Activated T-cell treated with anti-CD3 and anti-CD28 coated beads, Interleukin-2, amount 50 U/mL, for 24 hours (primary cell): ENCODE measurements at regions not wholly inside any gene's neighbourhood (a gene's known extent, or its start where the extent isn't known, plus 50 kb on each side); places are given as distances from the start of the nearest gene placed in this dataset.
A peak's percentile ranks its signal among the peaks of the same experiment; 100 is the strongest.

Source experiments
- DNase-seq: peaks from one replicate; pipeline ENCODE4 v3.0.0-alpha.2; 2020
- H3K27ac Mint-ChIP-seq: 2 replicates; pipeline ENCODE4 v1.8.0; 2020; ENCODE audit warnings: mild to moderate bottlenecking, mixed read lengths
- H3K27me3 Mint-ChIP-seq: 2 replicates; pipeline ENCODE4 v1.8.0; 2020; ENCODE audit warnings: mixed read lengths
- H3K36me3 Mint-ChIP-seq: 2 replicates; pipeline ENCODE4 v1.8.0; 2020; ENCODE audit warnings: low read depth, mixed read lengths
- H3K4me1 Mint-ChIP-seq: 2 replicates; pipeline ENCODE4 v1.8.0; 2020; ENCODE audit warnings: low read depth, mixed read lengths
- H3K4me3 Mint-ChIP-seq: 2 replicates; pipeline ENCODE4 v1.8.0; 2020; ENCODE audit warnings: mild to moderate bottlenecking, moderate library complexity, mixed read lengths
- H3K9me3 Mint-ChIP-seq: 2 replicates; pipeline ENCODE4 v1.8.0; 2020; ENCODE audit warnings: mixed read lengths

DNA sequence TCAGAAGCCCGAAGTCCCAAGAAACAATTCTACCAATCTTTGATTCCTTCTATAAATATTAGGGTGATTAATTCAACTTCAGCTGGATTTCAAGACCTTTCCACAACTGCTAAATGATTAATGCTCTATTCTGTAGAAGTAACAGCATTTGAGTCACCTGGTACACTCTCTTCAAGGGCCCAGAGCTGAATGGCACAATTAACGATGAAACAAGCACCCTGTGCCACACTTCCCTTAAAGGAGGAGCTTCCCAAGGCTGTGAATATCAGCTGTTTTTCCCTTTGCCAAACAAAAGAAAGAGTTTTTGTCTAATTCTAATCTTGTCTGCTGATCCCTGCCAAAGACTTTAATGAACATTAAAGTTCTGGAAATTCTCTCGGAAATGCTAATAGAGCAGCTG, 56.0 kb downstream of the BOD1L2 start:
- Mint-ChIP-seq H3K27ac (no peak overlapping the region), H3K4me1 (no peaks in the 10 kb centered on the region), H3K27me3 (peaks cover 30% of the 10 kb centered on the region), H3K4me3 (no peak overlapping the region), H3K9me3 (no peaks in the 10 kb centered on the region), H3K36me3 (no peaks in the 10 kb centered on the region)
- DNase-seq: no peak

DNA sequence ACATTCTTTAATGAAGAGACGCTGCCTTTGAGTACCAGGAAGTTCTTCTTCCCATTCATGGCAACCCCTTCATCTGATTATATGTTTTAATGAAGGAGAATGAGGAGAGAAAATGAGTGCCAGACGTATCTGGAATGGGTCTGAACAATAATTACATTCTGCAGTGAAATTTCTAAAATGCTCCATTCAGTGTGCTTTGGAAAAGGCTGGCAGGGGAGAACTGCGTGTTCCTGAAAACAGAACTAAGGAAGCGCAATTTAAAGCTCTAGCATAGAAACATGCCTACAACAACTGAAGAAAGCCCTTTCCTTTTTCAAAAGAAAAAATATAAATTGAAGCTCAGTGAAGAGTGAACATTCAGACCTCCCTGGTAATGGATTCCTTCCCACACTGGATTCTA, 58.8 kb downstream of the BOD1L2 start:
- no peak for DNase-seq
- Mint-ChIP-seq H3K36me3 (no peaks in the 10 kb centered on the region), H3K27me3 (peaks cover 34% of the 10 kb centered on the region), H3K9me3 (no peaks in the 10 kb centered on the region), H3K4me3 (no peak overlapping the region), H3K4me1 (peaks cover 10% of the 10 kb centered on the region), H3K27ac (no peak overlapping the region)

DNA sequence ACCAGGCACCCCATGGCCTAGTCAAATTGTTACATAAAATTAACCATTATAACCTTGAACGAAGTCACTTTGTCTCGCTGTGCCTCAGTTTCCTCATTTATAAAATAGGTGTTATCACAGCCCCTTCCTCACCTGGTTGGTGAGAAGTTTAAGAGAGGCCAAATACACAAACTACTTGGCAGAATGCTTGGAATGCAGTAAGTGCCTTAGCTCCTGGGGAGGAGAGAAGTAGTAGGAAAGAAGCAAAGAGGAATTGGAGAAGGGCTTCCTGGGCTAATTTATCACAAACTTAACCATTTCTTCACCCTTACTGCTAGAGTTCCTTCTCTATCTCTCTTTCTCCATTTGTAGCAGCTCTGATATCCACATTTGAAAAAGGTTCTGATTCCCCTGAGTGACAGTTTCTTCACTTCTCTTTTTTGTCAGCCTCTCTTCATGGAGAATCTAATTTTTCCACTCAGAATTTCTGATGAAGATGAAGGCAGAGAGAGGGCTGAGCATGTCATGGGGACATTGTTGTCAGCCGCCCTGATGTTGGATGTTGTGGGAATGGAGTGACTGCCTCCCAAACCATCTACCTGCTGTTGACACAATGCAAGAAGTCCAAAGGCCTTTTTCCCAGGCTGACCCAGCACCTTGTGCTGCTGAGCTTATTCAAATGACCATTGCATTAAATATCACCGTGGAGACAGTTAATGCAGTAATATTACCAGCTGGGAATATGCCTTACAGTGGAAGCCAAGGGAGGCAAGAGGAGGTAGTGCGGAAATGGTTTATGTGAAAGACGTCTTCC, 60.4 kb downstream of the BOD1L2 start:
- H3K4me3 Mint-ChIP-seq: no peak overlapping the region
- peaks cover 10% of the 10 kb centered on the region for H3K4me1 Mint-ChIP-seq
- H3K27me3 Mint-ChIP-seq: peaks cover 45% of the 10 kb centered on the region
- no peak for DNase-seq
- no peak overlapping the region for H3K27ac Mint-ChIP-seq
- no peaks in the 10 kb centered on the region for H3K36me3 Mint-ChIP-seq
- no peaks in the 10 kb centered on the region for H3K9me3 Mint-ChIP-seq

DNA sequence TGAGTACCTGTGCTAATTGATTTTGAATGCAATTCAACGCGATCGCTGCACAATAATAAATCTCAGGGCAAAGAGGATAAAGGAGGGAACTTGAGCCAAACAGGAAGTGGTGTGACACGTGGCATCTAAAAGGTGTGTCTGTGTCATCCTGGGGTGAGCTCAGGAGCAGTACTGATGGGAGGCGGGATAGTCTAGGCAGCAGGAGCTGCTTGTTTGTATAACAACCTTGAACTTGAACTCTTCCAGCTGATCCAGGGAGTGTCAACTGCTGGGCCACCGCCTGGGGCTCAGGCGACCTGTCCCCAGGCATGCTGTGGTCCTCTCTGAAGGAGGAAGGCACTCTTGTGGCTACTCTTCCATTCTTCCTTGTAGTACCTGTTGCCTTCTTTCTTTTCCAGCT, 61.2 kb downstream of the BOD1L2 start:
- peaks cover 10% of the 10 kb centered on the region for H3K4me1 Mint-ChIP-seq
- no peaks in the 10 kb centered on the region for H3K9me3 Mint-ChIP-seq
- DNase-seq: no peak
- H3K27me3 Mint-ChIP-seq: peaks cover 48% of the 10 kb centered on the region
- no peaks in the 10 kb centered on the region for H3K36me3 Mint-ChIP-seq
- H3K27ac Mint-ChIP-seq: no peak overlapping the region
- no peak overlapping the region for H3K4me3 Mint-ChIP-seq

DNA sequence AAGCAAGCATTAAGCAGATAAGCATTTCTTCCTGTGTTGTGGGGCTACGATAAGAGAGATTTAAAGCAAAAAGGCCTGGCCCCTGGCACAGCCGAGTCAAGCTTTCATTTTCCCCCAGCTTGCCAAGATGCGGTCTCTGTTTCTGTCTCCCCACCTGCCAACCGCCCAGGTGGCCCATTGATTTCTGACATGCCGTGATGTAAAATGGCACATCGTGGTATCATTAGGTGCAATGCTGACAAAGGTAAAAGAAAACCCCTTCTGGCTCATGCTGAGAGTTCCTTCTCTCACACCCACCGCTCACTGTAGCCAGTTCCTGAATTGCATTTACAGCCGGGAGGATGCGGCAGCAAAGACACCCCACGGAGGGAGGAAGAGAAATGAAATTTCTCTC, 62.8 kb downstream of the BOD1L2 start:
- no peaks in the 10 kb centered on the region for H3K9me3 Mint-ChIP-seq
- H3K4me3 Mint-ChIP-seq: peak overlapping the region; percentile 27
- peaks cover 10% of the 10 kb centered on the region for H3K4me1 Mint-ChIP-seq
- no peaks in the 10 kb centered on the region for H3K36me3 Mint-ChIP-seq
- H3K27ac Mint-ChIP-seq: no peak overlapping the region
- peaks cover 50% of the 10 kb centered on the region for H3K27me3 Mint-ChIP-seq
- DNase-seq: no peak

DNA sequence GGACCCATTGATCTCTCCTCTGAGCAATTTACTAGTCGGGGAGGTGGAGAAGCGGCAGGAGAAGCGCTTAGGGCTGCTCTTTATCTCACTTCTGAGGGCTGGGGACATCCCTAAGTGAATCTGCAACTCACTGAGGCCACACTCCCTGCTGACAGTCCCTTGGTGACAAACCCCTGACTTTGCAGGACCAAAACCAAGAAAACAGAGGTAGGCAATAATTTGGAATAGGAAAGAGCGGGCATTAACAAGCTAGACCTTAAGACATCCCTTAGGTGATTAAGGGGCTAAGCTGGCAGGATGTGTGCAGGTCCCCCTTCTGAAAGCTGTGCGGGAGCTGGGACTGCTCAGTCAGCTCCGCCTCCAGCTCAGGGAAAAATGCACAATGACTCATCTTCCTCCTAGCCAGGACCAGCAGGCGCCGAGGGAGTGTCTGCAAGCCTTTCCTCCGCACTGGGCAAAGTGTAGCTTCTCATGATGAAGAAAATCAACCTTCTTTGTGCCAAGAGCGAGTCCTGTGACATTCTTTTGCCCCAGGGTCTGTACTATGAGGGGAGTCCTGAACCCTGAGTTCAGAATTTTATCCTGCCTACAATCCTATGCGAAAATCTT, 63.3 kb downstream of the BOD1L2 start:
- Mint-ChIP-seq H3K9me3 (no peaks in the 10 kb centered on the region), H3K4me3 (peak overlapping the region; percentile 21), H3K36me3 (no peaks in the 10 kb centered on the region), H3K27ac (no peak overlapping the region), H3K4me1 (peaks cover 10% of the 10 kb centered on the region), H3K27me3 (peaks cover 48% of the 10 kb centered on the region)
- DNase-seq: no peak

DNA sequence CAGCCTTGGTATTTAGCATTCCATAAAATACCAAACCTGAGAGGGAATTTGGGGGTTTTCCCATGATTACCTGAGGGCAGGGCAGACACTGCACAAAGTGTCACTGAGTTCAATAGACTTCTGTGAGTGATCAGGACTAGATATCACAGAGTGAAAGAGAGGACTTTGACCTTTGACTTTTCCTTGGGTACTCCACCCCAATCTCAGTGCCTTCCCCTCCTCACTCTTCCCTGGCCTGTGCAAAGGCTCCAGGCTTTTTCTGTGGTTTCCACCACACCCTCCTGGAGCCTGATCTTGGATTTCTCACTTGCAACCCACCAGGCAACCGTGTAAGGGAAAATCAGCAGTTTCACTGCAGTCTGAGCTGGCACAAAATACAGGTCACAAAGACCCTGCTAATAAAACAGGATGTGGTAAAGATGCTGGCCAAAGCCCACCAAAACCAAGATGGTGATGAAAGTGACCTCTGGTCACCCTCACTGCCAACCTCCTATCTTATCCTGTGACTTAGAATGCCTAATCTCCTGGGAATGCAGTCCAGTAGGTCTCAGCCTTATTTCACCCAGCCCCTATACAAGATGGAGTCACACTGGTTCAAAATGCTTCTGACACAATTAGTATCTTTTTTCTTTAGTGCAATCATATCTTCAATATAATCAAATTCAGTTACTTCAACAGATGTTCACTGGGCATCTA, 64.0 kb downstream of the BOD1L2 start:
- DNase-seq: no peak
- Mint-ChIP-seq H3K4me3 (no peak overlapping the region), H3K27ac (no peak overlapping the region), H3K4me1 (peaks cover 10% of the 10 kb centered on the region), H3K27me3 (peaks cover 46% of the 10 kb centered on the region), H3K9me3 (no peaks in the 10 kb centered on the region), H3K36me3 (no peaks in the 10 kb centered on the region)

DNA sequence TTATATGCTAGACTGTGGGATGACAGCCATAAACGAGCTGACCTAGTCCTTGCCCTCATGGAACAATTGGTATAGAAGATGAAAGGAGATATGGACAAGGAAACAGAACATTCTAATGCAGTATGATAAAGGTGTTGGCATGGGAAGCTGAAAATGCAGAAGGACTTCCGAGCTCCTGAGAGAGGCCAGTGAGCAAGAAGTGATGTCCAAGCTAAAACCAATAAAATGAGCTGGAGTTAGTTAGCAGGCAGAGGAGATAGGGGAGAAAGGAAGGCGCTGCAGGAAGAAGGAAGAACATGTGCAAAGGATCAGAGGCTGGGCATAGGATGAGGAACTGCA, 64.5 kb downstream of the BOD1L2 start:
- Mint-ChIP-seq H3K36me3 (no peaks in the 10 kb centered on the region), H3K27me3 (peaks cover 46% of the 10 kb centered on the region), H3K9me3 (no peaks in the 10 kb centered on the region), H3K27ac (no peak overlapping the region), H3K4me1 (peaks cover 10% of the 10 kb centered on the region), H3K4me3 (no peak overlapping the region)
- no peak for DNase-seq

DNA sequence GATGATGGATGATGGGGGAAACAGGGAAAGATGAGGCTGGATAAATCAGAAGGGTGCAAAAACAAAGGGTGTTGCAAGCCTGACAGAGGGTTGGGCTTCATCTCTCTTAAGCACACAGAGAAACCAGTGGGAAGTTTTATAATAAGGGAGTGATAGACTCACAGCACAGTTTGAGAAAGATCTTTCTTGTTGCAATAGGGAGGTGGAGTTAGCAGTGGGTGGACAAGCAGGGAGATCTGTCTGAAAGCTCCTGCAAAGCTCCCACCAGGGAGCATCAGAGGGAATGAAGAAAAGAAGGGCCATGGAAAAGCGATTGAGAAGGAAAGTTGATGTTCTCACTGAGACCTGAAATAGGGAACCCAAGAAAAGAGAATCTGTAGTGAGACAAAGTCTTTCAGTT, 64.9 kb downstream of the BOD1L2 start:
- no peak for DNase-seq
- no peak overlapping the region for H3K4me3 Mint-ChIP-seq
- H3K36me3 Mint-ChIP-seq: no peaks in the 10 kb centered on the region
- H3K9me3 Mint-ChIP-seq: no peaks in the 10 kb centered on the region
- peaks cover 46% of the 10 kb centered on the region for H3K27me3 Mint-ChIP-seq
- peaks cover 10% of the 10 kb centered on the region for H3K4me1 Mint-ChIP-seq
- no peak overlapping the region for H3K27ac Mint-ChIP-seq

DNA sequence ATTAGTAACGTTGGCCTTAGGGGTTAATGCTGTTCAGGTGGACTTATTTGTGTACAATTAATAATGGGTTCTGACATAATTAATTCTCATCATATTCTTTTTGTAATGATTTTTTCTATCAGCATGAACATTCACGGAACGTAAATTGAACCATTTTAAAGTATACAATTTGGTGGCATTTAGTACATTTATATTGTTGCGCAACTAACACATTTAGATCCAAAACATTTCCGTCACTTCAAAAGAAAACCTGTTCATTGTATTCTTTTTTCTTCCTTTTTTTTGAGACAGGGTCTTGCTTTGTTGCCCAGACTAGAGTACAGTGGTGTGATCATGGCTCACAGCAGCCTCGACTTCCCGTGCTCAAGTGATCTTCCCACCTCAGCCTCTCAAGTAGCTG, 65.8 kb downstream of the BOD1L2 start:
- Mint-ChIP-seq H3K4me1 (peaks cover 10% of the 10 kb centered on the region), H3K27me3 (peaks cover 43% of the 10 kb centered on the region), H3K9me3 (no peaks in the 10 kb centered on the region), H3K36me3 (no peaks in the 10 kb centered on the region), H3K27ac (no peak overlapping the region), H3K4me3 (no peak overlapping the region)
- no peak for DNase-seq

DNA sequence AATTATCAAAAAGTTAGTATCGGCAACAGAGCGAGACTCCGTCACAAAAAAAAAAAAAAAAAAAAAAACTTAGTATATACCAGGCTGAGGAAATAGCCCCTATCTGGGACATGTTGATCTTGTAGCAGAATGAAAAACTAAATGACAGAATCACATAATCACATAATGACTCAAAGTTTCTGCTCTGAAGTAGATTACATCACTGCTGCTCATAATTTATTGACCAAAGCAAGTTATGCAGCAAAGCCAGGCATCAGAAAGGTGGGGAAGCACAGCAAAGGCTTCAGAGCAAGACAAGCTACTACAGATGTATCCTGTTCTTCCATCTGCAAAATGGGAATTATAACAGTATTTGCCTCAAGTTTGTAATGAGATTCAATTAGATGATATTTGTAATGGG, 68.1 kb downstream of the BOD1L2 start:
- H3K27ac Mint-ChIP-seq: no peak overlapping the region
- H3K4me3 Mint-ChIP-seq: no peak overlapping the region
- peaks cover 24% of the 10 kb centered on the region for H3K27me3 Mint-ChIP-seq
- H3K36me3 Mint-ChIP-seq: no peaks in the 10 kb centered on the region
- peaks cover 5% of the 10 kb centered on the region for H3K4me1 Mint-ChIP-seq
- DNase-seq: no peak
- no peaks in the 10 kb centered on the region for H3K9me3 Mint-ChIP-seq

DNA sequence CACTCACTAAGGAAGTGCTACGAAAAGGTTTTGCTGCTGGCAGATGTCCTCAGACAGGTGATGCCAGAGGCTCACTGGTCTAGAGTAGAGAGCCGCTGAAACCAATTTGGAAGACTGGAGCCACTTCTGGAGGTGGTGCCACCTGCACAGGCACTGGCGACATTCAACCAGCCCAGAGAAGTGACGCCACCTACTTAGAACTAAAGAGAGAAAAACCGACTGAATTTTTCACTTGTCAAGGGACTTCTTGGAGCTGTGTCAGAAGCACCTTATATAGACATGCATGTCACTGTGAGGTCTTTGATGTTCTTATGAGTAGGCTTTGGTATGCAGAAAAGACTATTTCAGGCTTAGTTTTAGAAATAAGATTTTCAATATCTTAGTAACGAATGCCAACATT, 71.4 kb downstream of the BOD1L2 start:
- H3K4me3 Mint-ChIP-seq: no peak overlapping the region
- no peaks in the 10 kb centered on the region for H3K36me3 Mint-ChIP-seq
- H3K27ac Mint-ChIP-seq: no peak overlapping the region
- no peaks in the 10 kb centered on the region for H3K4me1 Mint-ChIP-seq
- peaks cover 9% of the 10 kb centered on the region for H3K27me3 Mint-ChIP-seq
- H3K9me3 Mint-ChIP-seq: no peaks in the 10 kb centered on the region
- DNase-seq: no peak

DNA sequence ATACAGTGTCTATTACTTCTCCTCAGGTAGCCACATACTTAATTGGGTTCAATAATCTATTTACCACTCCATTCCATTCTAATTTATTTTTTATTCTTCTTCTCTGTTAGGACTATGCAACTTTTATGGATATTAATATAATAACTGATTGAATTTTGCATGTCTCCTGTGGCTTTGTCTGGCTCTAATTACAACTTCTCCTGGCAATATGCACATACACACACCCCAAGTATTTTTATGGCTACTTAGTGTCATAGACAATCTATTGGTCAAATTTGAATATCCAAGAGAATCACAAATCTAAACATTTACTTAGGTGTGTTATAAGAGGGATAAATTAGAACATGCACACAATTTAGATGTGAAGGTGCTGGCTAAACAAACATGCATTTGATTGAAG, 73.1 kb downstream of the BOD1L2 start:
- peaks cover 6% of the 10 kb centered on the region for H3K27me3 Mint-ChIP-seq
- no peak for DNase-seq
- no peak overlapping the region for H3K4me3 Mint-ChIP-seq
- no peaks in the 10 kb centered on the region for H3K9me3 Mint-ChIP-seq
- no peak overlapping the region for H3K27ac Mint-ChIP-seq
- no peaks in the 10 kb centered on the region for H3K36me3 Mint-ChIP-seq
- H3K4me1 Mint-ChIP-seq: no peaks in the 10 kb centered on the region

DNA sequence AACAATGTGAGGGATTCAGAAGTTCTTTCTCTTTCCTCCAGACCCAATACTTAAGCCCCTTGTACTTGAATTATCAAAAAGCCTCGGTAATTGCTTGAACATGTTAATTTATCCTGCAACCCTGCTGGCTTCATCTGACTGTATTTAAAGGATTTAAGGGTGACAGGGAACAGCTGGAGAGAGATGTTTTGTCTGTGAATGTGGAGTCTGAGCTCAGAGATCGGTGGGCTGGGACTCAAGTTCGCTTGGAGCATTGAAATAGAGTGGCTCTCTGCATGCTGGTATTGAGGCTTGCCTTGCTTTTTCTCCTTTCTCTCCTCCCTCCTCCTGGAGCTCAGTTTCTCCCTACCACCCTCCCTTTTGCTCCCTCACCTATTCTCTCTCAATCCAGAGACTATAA, 73.6 kb downstream of the BOD1L2 start:
- no peak overlapping the region for H3K4me3 Mint-ChIP-seq
- no peak for DNase-seq
- no peak overlapping the region for H3K27ac Mint-ChIP-seq
- peaks cover 12% of the 10 kb centered on the region for H3K27me3 Mint-ChIP-seq
- no peaks in the 10 kb centered on the region for H3K9me3 Mint-ChIP-seq
- H3K36me3 Mint-ChIP-seq: no peaks in the 10 kb centered on the region
- H3K4me1 Mint-ChIP-seq: no peaks in the 10 kb centered on the region

DNA sequence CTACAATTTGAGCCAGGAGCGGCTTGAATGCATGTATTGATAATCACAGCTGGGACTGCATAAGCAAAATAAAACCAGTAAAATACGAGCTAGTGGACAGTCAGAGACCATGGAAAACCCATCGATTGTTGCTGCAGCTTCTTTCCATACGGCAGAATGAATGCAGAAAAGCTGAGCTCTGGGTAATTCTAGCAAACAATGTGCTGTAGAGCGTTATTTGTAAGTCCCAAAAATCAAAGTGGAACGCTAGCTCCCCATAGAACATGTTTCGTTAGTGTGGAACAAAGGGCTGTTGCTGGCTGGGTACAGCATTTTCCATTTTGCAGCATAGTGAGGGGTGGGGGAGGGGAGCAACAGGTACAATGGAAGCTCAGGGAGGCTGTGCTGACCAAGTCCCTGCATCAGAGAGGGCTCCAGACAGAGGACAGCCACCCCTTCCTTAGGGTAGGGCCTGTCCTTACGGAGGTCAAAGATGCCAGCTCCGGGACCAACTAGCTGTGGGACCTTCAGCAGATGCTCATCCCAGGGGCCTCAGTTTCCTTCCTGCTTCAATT, 74.1 kb downstream of the BOD1L2 start:
- no peak for DNase-seq
- Mint-ChIP-seq H3K36me3 (no peaks in the 10 kb centered on the region), H3K27me3 (peaks cover 17% of the 10 kb centered on the region), H3K4me1 (no peaks in the 10 kb centered on the region), H3K4me3 (no peak overlapping the region), H3K27ac (no peak overlapping the region), H3K9me3 (no peaks in the 10 kb centered on the region)
